SK-N-SH treated with all-trans-retinoic acid at 6 μM for 48 hours (cell line): ENCODE measurements at regions not wholly inside any gene's neighbourhood (a gene's known extent, or its start where the extent isn't known, plus 50 kb on each side); places are given as distances from the start of the nearest gene placed in this dataset.

ENCODE experiments used
- ATAC-seq: fragments of 200-7000 bp; cut with Tn5 transposase; 3 replicates; pipeline ENCODE4 v1.9.1; 2020; ENCODE audit warnings: mild to moderate bottlenecking, moderate library complexity
- ARNTL ChIP-seq: fragments of 450-650 bp; formaldehyde crosslinking; IDR thresholded peaks from 2 replicates; pipeline ENCODE4 v1.5.0; 2020; ENCODE audit warnings: low read depth, mild to moderate bottlenecking, moderate library complexity, borderline replicate concordance
- BACH2 ChIP-seq: fragments of 250-450 bp; sonication (Bioruptor Pico); IDR thresholded peaks from 2 replicates; pipeline ENCODE4 v1.9.0; 2021; ENCODE audit warnings: mild to moderate bottlenecking, borderline replicate concordance
- CSDC2 ChIP-seq: fragments of 250-450 bp; sonication (Bioruptor Pico); IDR thresholded peaks from 2 replicates; pipeline ENCODE4 v1.5.0; 2020; ENCODE audit warnings: mild to moderate bottlenecking, moderate library complexity
- CSRNP3 ChIP-seq: fragments of 250-450 bp; sonication (Bioruptor Pico); IDR thresholded peaks from 2 replicates; pipeline ENCODE4 v1.5.1; 2021; ENCODE audit warnings: mild to moderate bottlenecking, moderate library complexity
- GLIS3 ChIP-seq: fragments of 250-450 bp; sonication (Bioruptor Pico); IDR thresholded peaks from 2 replicates; pipeline ENCODE4 v1.5.0; 2020; ENCODE audit warnings: mild to moderate bottlenecking, moderate library complexity
- ISL1 ChIP-seq: fragments of 250-450 bp; sonication (Bioruptor Pico); IDR thresholded peaks from 2 replicates; pipeline ENCODE4 v2.1.2; 2022; ENCODE audit warnings: mild to moderate bottlenecking, moderate library complexity
- OSR1 ChIP-seq: fragments of 250-450 bp; sonication (Bioruptor Pico); IDR thresholded peaks from 2 replicates; pipeline ENCODE4 v1.8.0; 2022; ENCODE audit warnings: moderate library complexity, mild to moderate bottlenecking, inconsistent platforms
- PATZ1 ChIP-seq: fragments of 250-450 bp; sonication (Bioruptor Pico); IDR thresholded peaks from 2 replicates; pipeline ENCODE4 v1.8.0; 2020; ENCODE audit warnings: mild to moderate bottlenecking, moderate library complexity, borderline replicate concordance
- POU6F1 ChIP-seq: fragments of 250-450 bp; sonication (Bioruptor Pico); IDR thresholded peaks from 2 replicates; pipeline ENCODE4 v1.8.0; 2021; ENCODE audit warnings: low read depth, mild to moderate bottlenecking, moderate library complexity, borderline replicate concordance
- PPARA ChIP-seq: fragments of 250-450 bp; sonication (Bioruptor Pico); IDR thresholded peaks from 2 replicates; pipeline ENCODE4 v1.5.0; 2020; ENCODE audit warnings: mild to moderate bottlenecking, borderline replicate concordance
- RARB ChIP-seq: fragments of 250-450 bp; sonication (Bioruptor Pico); IDR thresholded peaks from 2 replicates; pipeline ENCODE4 v1.8.0; 2021; ENCODE audit warnings: mild to moderate bottlenecking, moderate library complexity
- SNAI2 ChIP-seq: fragments of 250-450 bp; sonication (Bioruptor Pico); IDR thresholded peaks from 2 replicates; pipeline ENCODE4 v1.5.0; 2020; ENCODE audit warnings: mild to moderate bottlenecking, moderate library complexity
- TCF4 ChIP-seq: fragments of 250-450 bp; sonication (Bioruptor Pico); IDR thresholded peaks from 2 replicates; pipeline ENCODE4 v1.8.0; 2021; ENCODE audit warnings: mild to moderate bottlenecking, moderate library complexity, borderline replicate concordance
- TOX ChIP-seq: fragments of 250-450 bp; sonication (Bioruptor Pico); IDR thresholded peaks from 2 replicates; pipeline ENCODE4 v1.8.0; 2021; ENCODE audit warnings: mild to moderate bottlenecking, moderate library complexity, borderline replicate concordance
- ZC3H10 ChIP-seq: fragments of 250-450 bp; sonication (Bioruptor Pico); IDR thresholded peaks from 2 replicates; pipeline ENCODE4 v1.5.1; 2021; ENCODE audit warnings: mild to moderate bottlenecking, moderate library complexity
- ZFP30 ChIP-seq: fragments of 450-650 bp; formaldehyde crosslinking; IDR thresholded peaks from 2 replicates; pipeline ENCODE4 v1.5.0; 2022; ENCODE audit warnings: mild to moderate bottlenecking, moderate library complexity
- ZNF565 ChIP-seq: fragments of 450-650 bp; formaldehyde crosslinking; conservative IDR thresholded peaks from 2 replicates; pipeline ENCODE4 v1.5.0; 2020; ENCODE audit warnings: low read depth, mild to moderate bottlenecking, moderate library complexity
- ZNF70 ChIP-seq: fragments of 450-650 bp; formaldehyde crosslinking; IDR thresholded peaks from 2 replicates; pipeline ENCODE4 v1.5.0; 2020; ENCODE audit warnings: mild to moderate bottlenecking, moderate library complexity
- ZNF8 ChIP-seq: fragments of 450-650 bp; formaldehyde crosslinking; IDR thresholded peaks from 2 replicates; pipeline ENCODE4 v1.5.0; 2020; ENCODE audit warnings: mild to moderate bottlenecking, moderate library complexity
- TF ChIP-seq, protein P1 (sequence below): fragments of 250-450 bp; sonication (Bioruptor Pico); IDR thresholded peaks from 2 replicates; pipeline ENCODE4 v1.5.1; 2020; ENCODE audit warnings: low read depth, mild to moderate bottlenecking, moderate library complexity
- TF ChIP-seq, protein P2 (sequence below): fragments of 250-450 bp; sonication (Bioruptor Pico); IDR thresholded peaks from 2 replicates; pipeline ENCODE4 v1.5.0; 2020; ENCODE audit warnings: mild to moderate bottlenecking, moderate library complexity

- no peak for TF ChIP-seq GLIS3 (CRISPR knock-in tag)
- TF ChIP-seq ARNTL, result no peak
- TF ChIP-seq BACH2, result no peak
- TF ChIP-seq, protein P1, sequence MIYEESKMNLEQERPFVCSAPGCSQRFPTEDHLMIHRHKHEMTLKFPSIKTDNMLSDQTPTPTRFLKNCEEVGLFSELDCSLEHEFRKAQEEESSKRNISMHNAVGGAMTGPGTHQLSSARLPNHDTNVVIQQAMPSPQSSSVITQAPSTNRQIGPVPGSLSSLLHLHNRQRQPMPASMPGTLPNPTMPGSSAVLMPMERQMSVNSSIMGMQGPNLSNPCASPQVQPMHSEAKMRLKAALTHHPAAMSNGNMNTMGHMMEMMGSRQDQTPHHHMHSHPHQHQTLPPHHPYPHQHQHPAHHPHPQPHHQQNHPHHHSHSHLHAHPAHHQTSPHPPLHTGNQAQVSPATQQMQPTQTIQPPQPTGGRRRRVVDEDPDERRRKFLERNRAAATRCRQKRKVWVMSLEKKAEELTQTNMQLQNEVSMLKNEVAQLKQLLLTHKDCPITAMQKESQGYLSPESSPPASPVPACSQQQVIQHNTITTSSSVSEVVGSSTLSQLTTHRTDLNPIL (CRISPR knock-in tag), result no peak
- TF ChIP-seq TOX, result no peak
- no peak for TF ChIP-seq ZFP30 (CRISPR knock-in tag)
- no peak for TF ChIP-seq PATZ1 (CRISPR knock-in tag)
- no peak for TF ChIP-seq ZNF70 (CRISPR knock-in tag)
- TF ChIP-seq RARB (CRISPR knock-in tag), result no peak
- TF ChIP-seq OSR1 (CRISPR knock-in tag), result no peak
- TF ChIP-seq, protein P2, sequence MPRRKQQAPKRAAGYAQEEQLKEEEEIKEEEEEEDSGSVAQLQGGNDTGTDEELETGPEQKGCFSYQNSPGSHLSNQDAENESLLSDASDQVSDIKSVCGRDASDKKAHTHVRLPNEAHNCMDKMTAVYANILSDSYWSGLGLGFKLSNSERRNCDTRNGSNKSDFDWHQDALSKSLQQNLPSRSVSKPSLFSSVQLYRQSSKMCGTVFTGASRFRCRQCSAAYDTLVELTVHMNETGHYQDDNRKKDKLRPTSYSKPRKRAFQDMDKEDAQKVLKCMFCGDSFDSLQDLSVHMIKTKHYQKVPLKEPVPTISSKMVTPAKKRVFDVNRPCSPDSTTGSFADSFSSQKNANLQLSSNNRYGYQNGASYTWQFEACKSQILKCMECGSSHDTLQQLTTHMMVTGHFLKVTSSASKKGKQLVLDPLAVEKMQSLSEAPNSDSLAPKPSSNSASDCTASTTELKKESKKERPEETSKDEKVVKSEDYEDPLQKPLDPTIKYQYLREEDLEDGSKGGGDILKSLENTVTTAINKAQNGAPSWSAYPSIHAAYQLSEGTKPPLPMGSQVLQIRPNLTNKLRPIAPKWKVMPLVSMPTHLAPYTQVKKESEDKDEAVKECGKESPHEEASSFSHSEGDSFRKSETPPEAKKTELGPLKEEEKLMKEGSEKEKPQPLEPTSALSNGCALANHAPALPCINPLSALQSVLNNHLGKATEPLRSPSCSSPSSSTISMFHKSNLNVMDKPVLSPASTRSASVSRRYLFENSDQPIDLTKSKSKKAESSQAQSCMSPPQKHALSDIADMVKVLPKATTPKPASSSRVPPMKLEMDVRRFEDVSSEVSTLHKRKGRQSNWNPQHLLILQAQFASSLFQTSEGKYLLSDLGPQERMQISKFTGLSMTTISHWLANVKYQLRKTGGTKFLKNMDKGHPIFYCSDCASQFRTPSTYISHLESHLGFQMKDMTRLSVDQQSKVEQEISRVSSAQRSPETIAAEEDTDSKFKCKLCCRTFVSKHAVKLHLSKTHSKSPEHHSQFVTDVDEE, result no peak
- TF ChIP-seq CSRNP3 (CRISPR knock-in tag), result no peak
- no peak for TF ChIP-seq ISL1 (CRISPR knock-in tag)
- TF ChIP-seq POU6F1 (CRISPR knock-in tag), result no peak
- no peak for TF ChIP-seq PPARA (CRISPR knock-in tag)
- TF ChIP-seq TCF4 (CRISPR knock-in tag), result no peak
- no peak for TF ChIP-seq ZC3H10 (CRISPR knock-in tag)
- TF ChIP-seq ZNF565 (CRISPR knock-in tag), result no peak
- ATAC-seq, result no peak
Measured at GRCh38 chr16:8203101-8203500, 387.2 kb downstream of the TMEM114 start.

GRCh38 chr16:8200839-8201238 lies 389.5 kb downstream of the TMEM114 start:
- no peak for TF ChIP-seq TCF4 (CRISPR knock-in tag)
- TF ChIP-seq PATZ1 (CRISPR knock-in tag), result no peak
- TF ChIP-seq, protein P1 (CRISPR knock-in tag), result no peak
- no peak for TF ChIP-seq ZC3H10 (CRISPR knock-in tag)
- no peak for TF ChIP-seq CSRNP3 (CRISPR knock-in tag)
- TF ChIP-seq BACH2, result no peak
- no peak for TF ChIP-seq SNAI2 (CRISPR knock-in tag)
- no peak for TF ChIP-seq POU6F1 (CRISPR knock-in tag)
- no peak for TF ChIP-seq ARNTL
- no peak for TF ChIP-seq TOX
- TF ChIP-seq ZNF8 (CRISPR knock-in tag), result no peak
- TF ChIP-seq CSDC2 (CRISPR knock-in tag), result no peak
- no peak for TF ChIP-seq PPARA (CRISPR knock-in tag)
- no peak for TF ChIP-seq OSR1 (CRISPR knock-in tag)
- TF ChIP-seq, all 23 proteins: peak for 0
- no peak for ATAC-seq
